Activated gamma-delta T cell treated with anti-CD3 and anti-CD28 coated beads, Interleukin-2, amount 50 U/mL, for 16 hours (primary cell): ENCODE measurements at regions not wholly inside any gene's neighbourhood (a gene's known extent, or its start where the extent isn't known, plus 50 kb on each side); places are given as distances from the start of the nearest gene placed in this dataset.

Experiments used
- DNase-seq: peaks from one replicate; pipeline ENCODE4 v3.0.0-alpha.2; 2020; ENCODE audit warnings: low read depth

DNA sequence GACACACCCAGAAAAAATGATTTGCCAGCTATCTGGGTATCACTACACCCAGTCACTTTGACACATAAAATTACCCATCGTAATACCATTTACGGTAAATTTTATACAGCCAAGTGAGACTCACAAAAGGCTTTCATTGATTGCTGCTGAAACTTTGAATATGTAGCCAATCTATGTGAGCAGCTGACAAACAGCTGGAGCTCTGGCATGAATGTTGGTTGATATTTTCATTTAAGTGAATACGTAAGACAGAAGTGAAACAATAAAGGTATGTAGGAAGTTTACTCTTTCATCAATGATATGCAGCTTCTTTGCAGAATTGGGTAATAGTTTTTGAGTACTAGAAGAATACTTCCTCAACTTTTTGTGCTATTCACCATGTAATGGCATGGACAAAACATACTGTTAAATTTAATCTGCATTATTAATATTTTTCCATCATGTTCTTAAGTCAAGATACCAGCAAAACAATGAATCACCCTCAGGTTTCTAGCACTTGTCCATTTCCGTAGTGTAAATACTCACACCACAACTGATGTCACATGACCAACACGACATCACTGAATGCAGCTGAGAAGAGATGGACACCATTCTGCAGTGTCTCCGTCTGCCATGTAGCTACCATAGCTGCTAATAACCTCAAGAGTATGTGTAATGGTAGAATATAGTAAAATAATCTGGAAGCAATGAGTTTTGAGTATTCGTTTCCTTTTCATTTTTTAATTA, 205.9 kb upstream of the HES1 start:
- DNase-seq, result no peak

DNA sequence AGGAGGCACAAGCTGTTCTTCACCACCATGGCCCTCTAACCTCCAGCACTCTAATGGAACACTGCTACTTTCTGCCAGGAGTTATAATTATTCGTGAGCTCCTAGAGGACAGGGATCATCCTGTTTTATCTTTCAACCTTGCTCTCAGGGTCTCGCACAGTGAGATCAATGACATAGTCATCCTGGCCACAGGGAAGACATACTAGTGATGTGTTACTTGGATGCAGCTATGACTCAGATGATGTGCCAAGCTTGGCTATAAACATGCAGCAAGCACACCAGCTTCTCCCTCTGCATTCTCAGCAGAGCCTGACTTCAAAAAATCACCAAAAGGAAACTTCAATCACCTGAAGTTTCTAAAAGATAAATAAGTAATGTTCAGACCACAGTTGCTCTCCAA, 203.8 kb upstream of the HES1 start:
- no peak for DNase-seq

DNA sequence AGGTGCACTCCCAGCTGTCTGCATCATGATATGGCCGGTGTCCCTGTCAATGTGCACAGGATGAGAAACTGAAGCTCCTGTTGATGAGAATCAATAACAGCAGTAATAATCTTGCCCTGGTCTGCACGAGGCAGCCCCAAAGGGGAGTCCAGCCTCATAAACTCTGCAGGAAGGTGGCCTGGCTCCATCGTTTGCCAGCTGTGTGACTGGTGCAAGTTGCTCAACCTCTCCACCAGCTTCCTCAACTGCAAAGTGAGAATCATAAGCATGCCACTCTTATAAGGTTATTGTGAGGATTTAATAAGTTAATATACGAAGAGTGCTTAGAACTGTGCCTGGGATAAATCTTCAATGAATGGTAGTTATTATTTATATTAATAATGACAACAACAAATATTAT, 203.4 kb upstream of the HES1 start:
- DNase-seq, result no peak

DNA sequence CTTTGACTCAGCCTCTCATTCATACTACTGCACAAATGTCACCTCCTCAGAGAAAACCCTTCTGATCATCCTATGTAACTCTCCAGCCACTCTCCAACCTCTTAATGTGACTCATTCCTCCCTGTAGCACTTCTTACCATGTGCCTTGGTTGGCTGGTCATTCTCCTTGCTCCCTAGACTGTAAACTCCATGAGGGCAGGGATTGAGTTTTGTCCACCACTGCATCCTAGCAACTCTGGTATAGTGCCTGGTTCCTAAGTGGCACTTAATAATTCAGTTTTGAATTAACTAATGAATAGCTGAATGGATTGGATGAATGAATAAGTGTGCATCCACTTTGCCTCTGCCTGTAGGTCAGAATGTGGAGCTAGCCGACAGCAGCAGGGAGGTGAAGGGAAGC, 202.5 kb upstream of the HES1 start:
- no peak for DNase-seq

DNA sequence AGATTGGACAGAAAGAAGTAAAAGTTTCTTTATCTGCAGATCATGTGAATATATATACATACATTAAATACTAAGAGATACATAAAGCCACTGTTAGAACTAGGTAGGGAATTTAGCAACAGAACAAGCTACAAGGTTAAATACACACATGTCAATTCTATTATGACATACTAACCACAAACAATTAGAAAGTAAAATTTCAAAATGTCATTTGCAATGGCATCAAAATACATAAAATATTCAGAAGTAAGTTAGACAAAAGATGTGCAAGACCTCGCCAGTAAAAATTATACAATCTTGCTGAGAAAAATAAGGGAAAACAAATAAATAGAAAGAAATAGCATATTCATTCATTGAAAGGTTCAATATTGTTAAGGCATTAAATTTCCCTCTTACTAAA, 200.0 kb upstream of the HES1 start:
- DNase-seq, result no peak

DNA sequence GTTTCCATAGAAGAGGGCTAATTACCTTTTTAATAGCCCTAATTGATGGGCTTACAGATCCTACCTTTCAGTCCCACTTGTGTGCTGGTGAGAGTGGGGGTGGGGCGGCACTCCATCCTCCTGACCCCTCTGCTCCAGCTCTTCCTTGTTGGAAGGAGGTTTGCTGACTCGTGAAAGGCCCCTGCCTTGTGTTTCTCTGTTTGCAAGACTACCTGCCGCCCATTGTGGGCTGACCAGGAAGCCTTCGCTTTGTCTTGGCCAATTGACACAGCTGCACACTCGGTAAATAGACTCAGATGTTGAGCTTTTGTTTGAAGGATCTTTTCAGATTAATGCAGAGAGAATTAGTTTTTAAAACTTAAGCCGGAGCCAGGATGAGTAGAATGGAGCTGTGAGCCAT, 197.3 kb upstream of the HES1 start:
- DNase-seq, result no peak

DNA sequence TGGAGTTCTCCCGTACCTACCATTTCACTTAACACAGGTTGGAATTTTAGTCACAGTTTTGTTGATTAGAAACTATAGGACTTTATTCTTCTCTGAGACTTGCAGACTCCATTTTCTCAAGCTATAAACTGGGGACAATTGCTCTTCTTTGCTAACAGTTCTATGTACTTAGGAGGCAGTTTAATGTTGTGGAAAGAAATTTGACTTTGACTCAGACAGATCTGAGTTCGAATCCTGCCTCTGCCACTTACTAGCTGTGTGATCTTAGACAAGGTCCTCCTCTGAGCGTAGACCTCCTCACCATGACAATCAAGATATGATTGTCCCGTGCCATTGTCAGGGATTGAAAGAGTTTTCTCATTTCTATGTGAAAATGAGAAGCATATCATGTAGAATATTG, 196.4 kb upstream of the HES1 start:
- DNase-seq, result no peak

DNA sequence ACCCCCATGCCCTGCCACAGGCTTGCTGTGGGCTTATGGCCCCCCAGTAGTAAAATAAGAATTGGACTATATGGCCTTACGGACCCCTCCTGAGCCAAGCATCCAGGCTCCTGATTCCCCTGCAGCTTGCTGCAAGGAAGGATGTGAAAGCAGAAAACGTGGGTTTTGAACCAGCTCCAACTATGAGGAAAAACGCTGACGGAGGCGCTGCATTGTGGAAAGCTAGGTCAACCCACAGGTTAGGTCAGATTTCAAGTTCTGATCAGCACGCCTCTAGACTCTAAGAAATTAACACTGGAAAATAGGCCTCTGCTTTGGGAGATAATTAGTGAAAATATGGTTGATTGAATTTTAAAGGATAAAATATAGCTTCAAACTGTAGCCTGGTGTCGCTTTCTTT, 195.4 kb upstream of the HES1 start:
- no peak for DNase-seq

DNA sequence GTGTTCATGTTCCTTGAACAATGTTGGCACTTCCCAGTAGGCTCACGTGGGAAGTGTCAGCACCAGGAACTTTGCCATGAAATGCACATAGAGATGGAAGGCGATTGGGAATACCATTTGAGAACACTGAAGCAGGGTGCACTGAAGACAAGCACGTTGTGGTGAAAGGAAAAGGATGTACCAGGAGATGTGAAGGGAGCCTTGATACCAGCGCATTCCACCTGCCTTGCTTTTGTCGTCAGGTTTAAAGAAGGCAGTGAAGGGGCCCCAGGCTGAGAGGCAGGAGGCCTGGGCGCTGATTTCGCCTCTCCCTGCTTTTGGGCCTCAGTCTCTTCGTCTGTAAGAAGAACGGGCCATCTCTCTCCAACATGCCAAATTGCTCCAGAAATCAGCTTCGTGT, 194.5 kb upstream of the HES1 start:
- no peak for DNase-seq

DNA sequence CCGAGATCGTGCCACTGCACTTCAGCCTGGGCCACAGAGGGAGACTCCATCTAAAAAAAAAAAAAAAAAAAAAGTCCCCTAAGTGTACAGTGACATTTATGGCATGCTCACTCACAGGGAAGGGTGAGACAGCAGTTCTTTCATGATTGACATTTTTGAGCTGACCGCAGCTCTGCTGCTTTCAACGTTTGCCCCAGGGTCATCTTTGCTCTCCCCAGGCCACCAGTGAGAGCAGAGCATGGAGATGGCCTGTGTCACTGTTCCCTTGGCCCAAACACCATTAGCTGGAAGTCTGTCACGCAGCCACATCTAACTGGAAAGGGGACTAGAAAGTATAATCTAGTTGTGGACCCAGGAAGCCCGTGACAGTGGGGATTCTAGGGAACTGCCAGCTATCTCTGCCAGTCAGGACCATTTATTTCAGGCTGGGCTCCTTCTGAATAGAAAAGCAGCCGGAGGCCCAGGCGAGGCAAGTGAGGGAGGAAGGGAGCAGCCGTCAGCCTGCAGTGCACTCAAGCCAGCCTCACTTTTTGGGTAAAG, 193.4 kb upstream of the HES1 start:
- no peak for DNase-seq

DNA sequence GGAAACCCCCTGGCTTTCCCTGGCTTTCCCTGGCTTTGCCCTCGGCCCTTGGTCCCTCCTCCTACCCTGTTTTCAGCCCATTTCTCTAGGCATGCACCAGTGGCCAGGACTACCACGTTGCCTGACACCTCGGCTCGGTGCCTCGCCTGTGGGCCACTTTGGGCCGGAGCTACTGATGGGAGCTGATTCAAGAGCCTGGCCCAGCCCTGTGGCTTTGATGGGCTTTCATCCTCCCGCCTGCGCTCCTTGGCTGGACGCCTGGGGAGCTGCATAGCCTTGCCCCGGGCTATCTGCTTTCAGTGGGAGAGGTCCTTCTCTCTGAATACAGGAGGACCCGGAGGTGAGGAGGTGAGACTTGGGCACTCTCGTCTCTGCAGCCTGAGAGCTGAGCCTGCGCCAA, 192.7 kb upstream of the HES1 start:
- no peak for DNase-seq

DNA sequence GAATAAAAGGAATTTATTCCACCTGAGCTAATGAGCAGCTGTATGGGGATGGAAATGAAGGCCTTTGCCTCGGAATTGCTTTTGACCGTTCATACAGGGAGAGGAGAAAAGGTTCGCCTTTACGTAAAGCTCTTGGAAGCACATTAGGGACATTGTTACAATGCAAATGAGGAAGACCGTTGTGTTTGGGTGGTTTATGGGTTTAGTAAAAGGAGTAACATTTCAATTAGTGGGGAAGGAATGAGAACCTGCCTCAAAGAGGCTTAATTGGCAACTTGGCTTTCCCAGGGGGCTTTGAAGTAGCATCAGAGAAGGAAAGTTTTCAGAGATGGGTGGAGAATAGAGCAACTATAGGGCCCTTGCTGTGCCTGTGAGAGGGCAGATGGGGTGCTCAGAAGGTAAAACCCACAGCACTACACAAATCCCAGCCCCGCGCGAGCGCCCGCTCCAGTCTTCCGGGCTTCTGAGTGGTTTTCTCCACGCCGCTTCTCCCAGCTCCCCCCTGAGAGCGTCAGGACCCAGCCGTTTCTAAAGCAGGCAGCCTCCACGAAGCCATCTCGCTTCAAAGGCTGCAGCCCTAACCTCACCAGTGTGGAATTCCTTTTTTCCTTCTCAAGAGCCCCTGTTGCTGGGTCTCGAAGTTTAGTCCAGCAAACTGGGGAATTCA, 192.0 kb upstream of the HES1 start:
- DNase-seq, result no peak

DNA sequence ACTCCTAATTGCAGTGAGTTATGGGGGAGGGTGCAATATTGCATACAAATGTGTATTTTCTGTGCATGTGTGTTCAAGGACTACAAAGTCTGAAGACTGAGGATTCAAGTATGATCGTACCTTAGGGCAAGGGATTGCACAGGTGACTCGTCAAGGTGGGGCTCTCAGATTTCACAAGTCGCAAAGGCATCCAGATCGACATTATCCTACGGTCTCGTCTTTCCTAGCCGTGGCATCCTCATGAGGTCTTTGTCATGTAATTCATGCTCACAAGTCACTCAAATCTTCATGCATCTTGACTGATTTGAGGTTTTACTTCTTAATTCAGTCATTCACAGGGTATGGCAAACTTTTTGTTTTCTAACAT, 191.4 kb upstream of the HES1 start:
- no peak for DNase-seq

DNA sequence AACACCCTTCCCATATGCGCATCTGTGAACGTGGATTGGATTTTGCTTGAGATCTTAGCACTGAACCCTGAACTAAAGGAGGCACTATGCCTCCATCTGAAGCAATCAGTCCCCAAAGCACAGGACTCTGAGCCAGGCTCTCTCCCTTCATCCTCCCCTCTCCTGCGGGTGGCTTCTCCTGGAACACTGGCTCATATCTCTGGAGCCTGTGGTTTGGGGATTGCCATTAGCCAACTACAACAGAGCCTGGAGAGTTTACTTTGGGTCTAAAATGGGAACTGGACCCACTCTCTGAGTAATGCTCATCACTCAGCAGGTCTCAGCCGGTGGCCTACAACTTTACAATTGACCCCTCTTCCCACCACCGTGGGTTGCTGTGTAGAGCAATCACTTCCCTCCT, 190.8 kb upstream of the HES1 start:
- DNase-seq, result no peak

DNA sequence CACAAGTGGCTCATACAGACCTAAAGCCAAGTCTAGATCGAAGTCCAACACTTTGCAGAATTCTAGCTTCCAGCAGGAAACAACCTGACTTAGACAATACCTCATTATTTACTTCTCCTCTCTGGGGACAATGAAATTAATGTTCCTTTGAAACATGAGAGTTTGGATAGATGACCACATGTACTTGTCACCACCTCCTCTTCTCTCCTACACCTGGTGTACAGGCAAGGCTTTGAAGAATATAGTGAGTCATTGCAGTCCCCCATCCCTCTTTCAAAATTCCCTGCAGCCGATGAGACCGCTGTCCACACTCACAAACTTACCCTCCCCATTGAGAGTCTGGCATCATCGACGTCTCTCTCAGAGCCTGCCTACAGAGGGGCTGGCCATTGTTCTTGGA, 189.0 kb upstream of the HES1 start:
- no peak for DNase-seq

DNA sequence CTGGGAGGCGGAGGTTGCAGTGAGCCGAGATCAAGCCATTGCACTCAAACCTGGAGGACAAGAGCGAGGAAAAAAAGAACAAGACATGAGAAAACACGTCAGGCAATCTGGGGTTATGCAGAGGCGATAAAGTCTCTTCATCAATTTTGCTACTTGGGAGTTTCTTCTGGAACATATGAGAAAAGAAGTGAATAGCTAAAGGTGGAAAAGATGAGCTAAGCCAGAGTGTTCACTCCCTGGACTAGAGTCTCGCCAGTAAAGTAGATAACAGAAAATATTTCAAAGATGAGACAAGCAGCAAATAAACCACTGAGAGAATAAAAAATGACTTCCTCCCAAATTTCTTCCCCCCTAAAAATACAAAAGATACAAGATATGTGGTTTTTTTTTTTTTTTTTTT, 188.4 kb upstream of the HES1 start:
- DNase-seq, result no peak

DNA sequence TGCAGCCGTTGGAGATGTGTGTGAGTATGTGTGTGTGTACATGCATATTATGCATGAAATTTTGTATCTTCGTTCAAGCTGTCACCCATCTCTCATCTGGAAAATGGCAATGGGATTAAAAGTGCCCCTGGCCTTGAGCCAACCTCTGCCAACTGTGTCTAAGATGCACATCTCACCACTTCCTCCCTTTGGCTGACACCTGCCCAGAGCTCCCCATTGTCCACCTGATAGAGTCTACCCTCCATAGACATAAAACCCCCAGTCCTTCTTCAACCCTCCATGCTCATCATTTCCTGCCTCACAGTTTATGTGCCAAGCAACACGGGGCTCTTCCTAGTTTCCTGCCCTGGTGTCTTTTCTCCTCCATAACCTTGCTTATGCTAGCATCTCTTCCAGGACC, 187.5 kb upstream of the HES1 start:
- DNase-seq, result no peak

DNA sequence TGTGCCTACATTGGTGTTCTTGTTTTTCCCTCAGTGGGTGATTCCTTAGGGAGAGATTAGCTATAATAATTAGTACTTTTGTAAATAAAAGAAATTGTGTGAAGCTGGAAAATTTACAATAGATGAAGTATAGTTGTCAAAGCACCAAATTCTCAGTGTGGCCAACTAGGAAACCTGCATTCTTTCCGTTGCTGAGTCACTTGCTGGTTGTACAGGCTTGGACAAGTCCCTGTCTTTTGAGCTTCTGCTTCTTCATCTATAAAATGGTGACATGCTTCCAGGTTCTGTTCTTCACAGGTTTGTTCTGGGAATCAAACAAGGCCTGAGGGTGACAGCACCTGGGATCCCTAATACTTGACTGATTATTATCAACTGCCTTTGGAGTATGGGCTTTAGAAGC, 184.1 kb upstream of the HES1 start:
- DNase-seq, result no peak

DNA sequence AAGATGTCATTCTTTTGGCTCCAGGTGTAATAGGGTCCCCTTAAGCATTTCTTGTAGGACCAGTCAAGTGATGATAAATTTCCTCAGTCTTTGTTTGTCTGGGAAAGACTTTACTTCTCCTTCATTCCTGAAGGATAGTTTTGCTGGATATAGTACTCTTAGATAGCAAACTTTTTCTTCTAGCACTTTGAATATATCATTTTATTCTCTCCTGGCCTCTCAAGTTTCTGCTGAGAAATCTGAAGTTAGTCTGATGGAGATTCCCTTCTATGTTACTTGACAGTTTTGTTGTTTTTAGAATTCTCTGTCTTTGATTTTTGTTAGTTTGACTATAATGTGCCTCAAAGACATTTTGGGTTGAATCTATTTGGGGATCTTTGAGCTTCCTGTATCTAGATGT, 181.2 kb upstream of the HES1 start:
- no peak for DNase-seq

DNA sequence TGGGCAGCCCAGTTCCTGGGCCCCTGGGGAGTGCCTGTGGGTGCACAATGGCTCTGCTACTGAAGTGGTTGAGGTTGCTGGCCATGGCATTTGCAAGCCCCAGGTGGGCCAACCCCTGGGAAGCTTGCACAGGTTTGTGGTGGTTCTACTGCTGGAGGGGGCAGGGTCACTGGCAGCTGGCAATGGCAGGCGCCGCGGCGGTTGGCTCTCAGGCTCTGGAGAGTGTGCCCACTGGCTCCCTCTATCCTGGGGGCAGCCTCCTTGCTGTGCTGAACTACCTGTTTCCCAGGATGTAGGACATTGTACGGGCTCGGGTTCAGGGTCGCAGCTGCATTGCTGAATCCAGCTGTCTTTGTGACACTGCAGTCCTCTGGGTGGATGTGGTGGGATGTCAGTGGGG, 180.2 kb upstream of the HES1 start:
- DNase-seq, result no peak

DNA sequence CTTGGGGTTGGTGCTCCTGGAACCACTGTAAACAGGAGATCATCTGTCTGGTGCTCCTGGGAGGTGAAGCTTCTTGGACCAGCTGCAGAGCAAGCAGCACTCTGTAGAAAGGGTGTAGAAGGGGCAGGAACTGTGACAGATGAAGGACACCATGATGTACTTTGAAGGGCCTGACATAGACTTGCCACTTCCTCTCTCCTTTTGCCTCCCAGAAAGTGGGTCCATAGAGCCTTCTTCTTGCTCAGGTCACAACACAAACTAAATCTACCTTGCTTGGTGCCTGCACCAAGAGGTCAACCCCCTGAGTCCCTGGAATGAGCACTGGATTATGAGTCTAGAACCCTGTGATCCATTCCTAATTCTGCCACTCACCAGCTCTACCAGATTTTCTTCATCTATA, 176.1 kb upstream of the HES1 start:
- DNase-seq, result no peak

DNA sequence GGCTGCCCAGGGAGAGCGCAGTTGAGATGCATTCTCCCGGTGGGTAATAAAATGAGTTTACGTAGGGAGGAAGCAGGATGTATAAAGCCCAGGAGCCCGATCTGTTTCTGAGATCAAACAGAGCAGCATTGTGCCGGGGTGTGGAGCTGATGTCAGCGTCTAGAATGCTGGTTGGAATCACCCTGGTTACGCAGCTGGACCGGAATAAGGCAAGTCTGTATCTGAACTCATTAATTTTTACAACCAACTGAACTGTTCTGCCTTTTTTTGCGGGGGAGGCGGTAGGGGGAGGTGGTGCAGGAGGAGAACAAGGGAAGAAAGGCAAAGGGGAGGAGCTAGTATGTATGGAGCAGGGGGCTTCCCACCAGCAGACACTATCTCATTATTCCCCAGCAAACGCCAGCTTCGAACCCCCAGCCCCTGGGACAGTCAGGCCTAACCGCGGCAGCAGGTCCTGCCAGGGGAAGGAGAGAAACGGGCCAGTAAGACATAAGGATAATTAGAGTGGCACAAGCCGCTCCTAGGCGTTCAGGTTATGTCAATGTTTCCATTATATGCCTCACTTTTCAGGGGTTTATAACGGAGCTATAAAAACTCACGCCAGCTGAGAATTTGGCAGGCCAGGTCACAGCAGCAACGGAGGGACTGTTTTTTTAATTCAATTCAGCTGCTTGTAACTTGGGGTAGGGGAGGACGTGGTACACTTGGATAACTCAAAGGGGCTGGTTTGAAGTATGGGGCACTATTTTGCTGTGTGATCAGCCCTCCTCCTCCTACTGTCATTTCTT, 175.3 kb upstream of the HES1 start:
- DNase-seq, result no peak

DNA sequence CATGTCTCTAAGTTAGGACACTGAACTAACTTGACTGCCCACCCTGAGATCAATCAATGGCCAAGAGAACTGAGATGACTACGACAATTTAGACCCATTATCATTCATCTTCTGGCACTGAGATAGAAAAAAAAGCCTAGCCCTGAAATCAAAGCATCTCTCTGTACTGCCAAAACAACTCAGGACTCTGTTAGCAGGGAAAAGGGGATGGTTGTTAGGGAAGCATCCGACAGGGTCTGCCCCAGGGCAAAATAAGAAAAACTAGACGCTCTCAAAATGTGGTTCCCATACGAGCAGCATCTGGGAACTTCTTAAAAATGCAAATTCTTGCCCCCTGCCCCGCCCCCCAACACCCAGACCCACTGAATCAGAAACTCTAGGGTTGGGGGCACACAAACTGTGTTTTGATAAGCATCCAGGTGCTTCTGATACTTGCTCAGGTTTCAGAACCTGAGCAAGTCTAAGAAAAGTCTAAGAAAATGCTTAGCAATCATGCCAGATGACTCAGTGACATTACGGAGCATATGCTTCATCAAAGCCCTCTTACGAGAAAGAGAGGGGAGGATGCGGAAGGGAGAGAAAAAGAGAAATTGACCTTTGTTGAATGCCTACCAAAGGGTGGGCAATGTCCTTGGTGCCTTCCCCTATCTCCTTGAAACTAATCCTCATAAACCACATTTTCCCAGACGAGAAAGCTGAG, 172.8 kb upstream of the HES1 start:
- DNase-seq, result no peak
